Kasumi-1 (cell line): ENCODE measurements at regions not wholly inside any gene's neighbourhood (a gene's known extent, or its start where the extent isn't known, plus 50 kb on each side); places are given as distances from the start of the nearest gene placed in this dataset.

ENCODE experiments used
- DNase-seq, 2 experiments: peaks; one replicate each; lab custom pipeline; 2025; lab: John Stamatoyannopoulos, UW

GRCh38 chr2:181770150-181770549 lies 89.8 kb upstream of the NEUROD1 start:
- DNase-seq = no peak

DNA sequence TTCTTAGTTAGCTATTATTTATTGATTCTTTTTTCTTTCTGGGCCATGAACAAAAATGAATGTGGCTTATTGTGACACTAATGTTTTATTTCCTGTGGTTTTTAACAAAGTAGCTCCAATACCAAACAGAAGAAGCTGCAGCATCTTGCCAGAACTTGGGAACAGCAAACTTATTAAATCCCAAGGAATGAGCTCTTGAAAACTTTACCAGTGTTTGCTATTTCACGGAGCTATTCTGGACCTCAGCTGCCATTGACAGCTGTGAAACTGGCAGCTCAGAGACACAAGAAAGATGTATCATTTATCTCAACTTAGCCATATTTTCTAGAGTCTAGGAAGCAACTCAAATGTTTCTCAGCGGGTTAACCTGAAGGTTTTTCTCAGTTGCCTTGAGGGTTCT lies 91.0 kb upstream of the NEUROD1 start:
- DNase-seq = no peak

- no peak for DNase-seq
Measured at GRCh38 chr2:181772334-181772733, 92.0 kb upstream of the NEUROD1 start.

DNA sequence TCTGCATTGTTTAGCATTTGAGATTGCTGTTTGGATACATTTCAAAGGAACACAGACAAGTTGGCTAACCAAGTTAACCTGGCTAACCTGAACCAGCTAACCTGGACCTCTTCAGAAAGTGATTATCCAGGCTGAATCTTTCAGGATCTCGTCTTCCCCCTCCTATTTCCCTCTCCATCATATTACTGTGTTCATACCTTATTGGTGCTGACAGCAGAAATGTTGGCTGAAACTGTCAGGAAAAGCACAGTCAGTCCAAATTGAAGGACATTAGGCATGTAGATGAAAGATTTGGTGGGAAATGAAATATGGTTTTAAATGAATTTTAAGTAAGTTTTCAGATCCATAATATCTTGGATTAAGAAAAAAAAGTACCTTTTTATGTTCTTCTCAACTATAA lies 92.5 kb upstream of the NEUROD1 start:
- no peak for DNase-seq

GRCh38 chr2:181774685-181775084 lies 94.4 kb upstream of the NEUROD1 start:
- no peak for DNase-seq

GRCh38 chr2:181776336-181776735 lies 96.0 kb upstream of the NEUROD1 start:
- no peak for DNase-seq

DNA sequence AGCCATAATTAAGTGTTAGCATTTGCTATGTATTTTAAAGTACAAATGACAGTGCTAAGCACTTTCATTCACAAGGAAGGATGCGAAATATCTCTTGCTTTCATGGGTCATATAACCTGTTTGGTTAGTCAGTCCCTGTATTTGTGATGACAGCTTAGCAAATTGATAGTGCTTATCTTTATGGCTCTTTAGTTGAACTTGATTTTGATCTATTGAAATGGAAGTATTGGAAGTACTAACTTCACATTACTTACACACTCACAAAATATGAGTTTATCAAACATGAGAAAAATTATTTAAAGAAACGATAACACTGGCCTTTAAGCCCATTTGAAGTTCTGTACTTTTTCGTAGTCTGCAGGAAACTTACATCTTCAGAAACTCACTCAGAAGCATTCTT lies 97.4 kb upstream of the NEUROD1 start:
- DNase-seq = no peak

DNA sequence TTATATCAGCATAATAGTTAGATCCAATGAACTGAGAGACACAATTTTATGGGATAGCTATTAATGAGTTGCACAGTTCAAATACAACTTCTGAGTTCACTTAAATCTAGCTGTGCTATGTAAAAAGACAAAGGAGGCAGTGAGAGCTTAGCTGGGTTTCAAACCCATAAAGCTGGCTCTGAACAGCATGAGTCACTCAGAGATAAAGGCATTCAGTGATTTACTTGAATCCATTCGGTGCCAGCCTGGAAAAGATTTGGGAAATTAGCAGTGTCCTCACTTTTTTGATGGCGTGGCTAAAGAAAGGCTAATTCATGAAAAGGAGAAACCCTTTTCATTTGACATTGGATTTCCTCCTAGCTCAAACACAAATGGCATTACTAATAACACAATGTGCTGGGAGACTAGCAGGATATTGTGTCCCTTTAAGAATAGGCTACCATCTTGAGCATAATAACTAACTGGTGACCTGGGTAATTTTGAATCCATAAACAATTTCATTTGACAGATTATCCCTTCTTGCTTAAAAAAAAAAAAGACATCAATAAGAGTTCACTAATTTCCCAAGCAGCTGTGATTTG lies 98.4 kb upstream of the NEUROD1 start:
- DNase-seq = no peak

- no peak for DNase-seq
Measured at GRCh38 chr2:181779288-181780021, 99.1 kb upstream of the NEUROD1 start.

- peak in 1 of 2 experiments; percentile 28 for DNase-seq
Measured at GRCh38 chr2:181780047-181780651, 99.8 kb upstream of the NEUROD1 start.

GRCh38 chr2:181780657-181781056 lies 100.3 kb upstream of the NEUROD1 start:
- no peak for DNase-seq

DNA sequence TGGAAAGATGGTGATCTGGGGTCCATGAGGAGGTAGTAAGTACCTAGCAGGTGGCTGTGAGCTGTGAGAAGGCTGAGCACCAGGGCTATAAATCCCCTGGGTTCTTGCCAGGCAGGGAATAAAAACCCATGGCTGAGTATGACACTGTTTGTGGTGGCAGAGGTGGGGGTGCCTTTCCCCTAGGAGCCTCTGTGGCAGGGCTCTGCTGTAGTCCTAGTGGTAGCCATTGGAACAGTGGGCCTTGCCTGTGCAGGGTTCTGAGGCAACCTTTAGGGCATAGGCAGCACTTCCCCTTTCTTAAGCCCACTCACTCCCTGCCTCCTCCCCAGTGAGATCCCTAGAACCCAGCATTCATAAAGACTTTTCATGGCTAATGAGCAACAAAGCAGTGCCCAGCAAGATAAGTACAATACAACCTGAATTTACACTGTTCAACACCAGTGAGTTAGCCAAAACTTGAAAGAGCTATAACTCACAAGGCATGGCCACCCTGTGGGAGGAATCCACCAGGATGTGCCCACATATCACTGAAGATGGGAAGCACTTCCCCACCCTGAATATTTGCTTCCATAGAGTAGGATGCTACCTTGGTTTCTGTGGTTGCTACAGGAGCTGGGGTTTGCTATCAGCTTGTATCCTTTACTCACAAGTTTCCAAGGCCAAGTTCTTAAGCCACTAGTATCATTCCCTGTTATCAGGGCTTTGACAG lies 100.9 kb upstream of the NEUROD1 start:
- DNase-seq = peak; percentile 75 to 88

GRCh38 chr2:181782660-181783059 lies 102.3 kb upstream of the NEUROD1 start:
- no peak for DNase-seq

- DNase-seq = no peak
Measured at GRCh38 chr2:181784556-181784955, 104.2 kb upstream of the NEUROD1 start.

GRCh38 chr2:181785691-181786344 lies 105.5 kb upstream of the NEUROD1 start:
- no peak for DNase-seq

GRCh38 chr2:181786371-181787228 lies 104.9 kb upstream of the ITPRID2 start:
- no peak for DNase-seq

DNA sequence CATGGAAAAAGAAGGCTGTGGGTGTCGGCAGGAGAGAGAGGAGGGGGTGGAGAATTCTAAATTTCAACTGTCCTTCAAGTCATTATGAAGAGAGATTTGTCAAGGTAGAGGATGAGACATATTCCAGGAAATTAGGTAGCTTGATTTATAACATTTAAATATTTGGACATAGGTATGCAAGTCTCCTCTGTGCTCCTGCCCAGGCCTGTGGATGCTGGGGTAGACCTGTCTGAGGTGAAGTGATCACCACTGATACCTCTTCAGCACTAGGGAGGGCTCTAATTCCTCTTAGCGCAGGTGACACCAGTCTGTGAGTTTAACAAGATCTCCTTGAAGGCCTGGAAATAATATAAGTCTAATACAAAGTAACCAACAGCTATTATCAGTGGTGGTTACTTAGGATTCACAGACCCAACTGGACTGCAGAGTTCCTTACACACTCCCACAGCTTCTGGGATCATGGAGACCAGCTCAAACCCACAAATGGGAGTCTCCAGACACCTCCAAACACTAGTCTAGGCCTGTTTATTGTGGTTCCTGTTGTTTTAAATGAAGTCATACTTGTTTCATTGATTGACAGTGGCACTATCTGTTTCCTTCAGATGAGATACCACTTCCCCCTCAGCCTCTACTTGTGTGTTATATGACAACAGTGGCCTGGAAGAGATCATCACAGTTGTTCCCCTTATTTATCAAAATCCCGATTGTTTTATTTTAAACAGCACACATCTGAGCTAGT lies 104.1 kb upstream of the ITPRID2 start:
- DNase-seq = peak; percentile 39 to 65

- no peak for DNase-seq
Measured at GRCh38 chr2:181788897-181789555, 102.5 kb upstream of the ITPRID2 start.

DNA sequence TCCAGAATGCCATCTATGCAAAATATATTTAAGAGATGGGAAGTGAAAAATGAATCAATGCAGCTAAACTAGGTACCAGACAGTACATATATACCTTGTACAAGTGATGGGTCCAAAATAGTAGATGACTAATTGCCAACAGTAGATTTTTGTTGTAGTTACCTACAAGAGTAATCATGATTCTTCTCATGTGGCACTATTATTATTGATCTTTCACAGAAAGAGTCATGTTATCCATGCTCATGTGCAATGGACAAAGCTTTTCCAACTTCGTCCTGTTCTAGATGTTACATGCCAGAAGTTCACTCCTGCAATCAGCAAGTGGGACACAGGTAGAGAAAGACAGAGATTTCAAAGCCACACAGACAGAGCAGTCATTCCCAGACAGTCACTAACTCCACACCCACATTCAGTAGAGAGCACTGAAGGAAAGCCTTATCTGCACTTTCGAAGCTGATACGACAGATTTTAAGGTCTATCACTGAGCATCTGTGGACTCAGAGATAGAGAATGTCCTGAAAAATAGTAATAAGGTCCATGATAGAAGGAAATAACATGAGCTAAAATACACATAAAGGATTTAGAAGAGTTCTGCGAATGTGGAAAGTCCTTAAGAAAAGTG lies 101.6 kb upstream of the ITPRID2 start:
- DNase-seq = no peak
